HuH-7.5 (cell line): ENCODE measurements at regions not wholly inside any gene's neighbourhood (a gene's known extent, or its start where the extent isn't known, plus 50 kb on each side); places are given as distances from the start of the nearest gene placed in this dataset.

Experiments used
- DNase-seq: peaks from one replicate; pipeline ENCODE4 v3.0.0; 2011; ENCODE audit warnings: low spot score

DNA sequence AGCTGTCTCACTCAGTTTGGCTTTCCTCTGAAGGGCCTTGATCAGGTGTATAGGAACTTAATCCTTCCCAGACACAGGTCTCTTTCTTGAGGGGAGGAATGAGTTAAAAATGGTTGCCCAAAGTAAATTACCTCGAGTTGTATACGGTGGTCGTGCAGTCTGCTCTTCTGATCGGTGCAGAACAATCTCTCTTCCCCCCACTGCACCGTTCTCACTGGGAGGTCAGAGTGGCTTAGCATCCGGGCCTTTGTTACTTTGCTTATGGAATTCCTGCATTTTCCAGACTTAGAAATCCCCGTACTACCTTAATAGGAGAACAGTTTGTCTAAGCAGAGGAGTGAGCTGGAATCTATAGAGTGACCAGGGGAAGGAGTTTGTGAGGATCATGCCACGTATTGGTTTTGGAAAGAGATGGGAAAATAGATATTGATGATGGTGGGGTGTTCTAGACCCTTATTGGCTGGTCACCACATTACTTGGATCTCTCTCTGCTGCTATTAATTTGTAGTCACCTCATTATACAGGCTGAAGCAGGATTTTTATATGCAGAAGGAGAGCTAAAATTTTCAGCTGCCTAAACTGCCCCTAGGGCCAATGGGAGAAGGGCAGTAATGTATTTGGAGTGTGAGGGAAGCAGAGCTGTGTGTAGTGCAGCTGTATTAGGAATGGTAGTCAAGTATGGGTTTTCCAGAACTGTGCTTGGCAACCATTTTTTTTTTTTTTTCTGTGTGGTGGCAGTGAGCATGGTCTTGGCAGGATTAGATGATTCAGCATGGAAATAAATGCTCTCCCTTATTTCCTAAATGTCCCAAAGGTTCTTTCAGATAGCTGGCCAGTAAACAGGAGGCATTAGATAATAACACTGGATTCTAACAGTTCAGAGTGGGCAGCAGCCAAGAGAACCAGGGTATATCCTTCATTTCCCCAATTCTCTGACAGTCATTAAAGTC is 81.5 kb downstream of the NDUFS5 start:
- DNase-seq, result no peak

DNA sequence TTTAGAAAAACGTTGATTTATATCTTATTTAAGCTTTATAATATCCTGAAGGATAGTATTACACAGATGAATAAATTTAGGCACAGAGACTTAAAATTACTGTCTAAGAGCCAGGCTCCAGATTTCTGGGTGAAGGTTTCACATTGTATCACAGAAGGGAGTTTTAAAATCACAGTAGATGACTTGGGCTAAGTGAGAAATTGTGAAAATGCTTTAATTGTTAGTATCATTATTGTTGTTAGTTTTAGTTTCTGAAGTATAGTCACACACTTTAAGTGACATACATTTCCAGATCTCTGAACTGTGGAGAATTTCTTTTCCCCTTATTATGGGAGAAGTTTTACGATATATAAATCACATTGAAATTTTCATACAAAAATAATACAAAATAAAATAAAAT is 83.5 kb downstream of the NDUFS5 start:
- DNase-seq, result no peak

DNA sequence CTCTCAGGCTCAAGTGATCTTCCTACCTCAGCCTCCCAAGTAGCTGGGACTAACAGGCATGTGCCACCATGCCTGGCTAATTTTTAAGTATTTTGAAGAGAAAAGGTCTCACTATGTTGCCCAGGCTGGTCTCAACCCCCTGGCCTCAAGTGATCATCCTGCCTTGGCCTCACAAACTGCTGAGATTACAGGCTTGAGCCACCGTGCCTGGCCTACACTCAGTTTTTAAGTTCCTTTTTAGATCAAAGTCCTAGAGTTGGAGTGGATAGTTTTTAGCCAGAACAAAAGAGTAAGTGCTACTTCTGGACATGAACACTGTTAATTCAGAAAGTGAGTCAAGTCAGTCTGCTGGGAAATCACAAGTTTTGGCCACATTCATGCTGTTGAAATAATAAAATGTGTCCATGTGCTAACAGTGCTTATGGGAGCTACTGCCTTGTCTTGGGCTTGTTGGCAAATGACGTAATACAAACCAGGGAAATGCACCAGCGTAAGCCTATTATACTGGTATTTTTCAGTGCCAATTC is 84.2 kb downstream of the NDUFS5 start:
- DNase-seq, result no peak

DNA sequence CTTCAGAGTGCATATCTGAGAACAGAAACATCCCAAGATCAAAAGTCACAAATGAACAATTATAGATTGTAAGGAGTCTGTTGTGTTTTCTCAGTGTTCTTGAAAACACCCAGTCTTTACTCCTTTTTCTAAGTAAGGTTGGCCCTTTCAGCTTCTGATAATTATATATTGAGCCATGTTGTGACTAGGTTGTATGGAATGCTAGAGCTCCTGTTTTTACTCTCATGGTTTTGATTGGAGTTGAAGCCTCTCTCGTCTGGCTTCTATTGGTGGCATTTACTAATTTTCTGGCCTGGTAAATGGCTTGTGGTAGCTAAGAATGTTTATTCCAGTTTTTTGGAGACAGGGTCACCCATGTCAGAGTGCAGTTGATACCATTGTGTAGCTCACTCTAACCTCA is 84.7 kb downstream of the NDUFS5 start:
- no peak for DNase-seq

DNA sequence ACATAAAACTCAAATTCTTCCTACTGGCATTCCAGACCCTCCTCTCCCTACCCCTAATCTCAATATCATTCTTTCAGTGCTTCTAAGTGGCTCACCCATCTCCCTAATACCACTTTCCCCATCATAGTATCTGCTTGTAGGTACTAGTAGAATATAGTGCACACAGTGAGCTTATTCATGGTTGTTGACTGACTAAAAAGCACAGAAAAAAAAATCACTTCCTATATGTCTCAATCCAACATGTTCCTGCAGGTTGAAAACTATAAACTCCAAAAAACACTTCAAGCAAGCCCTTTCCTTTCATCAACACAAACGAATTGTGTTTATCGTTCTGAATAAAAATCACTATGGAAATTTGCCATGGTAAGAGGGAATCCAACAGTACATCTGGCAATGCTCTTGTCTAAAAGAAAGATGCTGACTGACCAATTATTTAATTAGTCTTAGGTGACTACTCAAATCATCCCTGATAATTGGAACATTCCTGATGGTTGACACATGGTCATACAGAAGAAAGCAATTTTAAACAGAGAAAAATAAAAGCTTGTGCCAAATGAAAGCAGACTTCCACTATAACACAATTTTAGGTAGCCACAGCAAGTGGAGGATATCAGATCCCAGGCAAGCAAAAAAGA is 87.1 kb downstream of the NDUFS5 start:
- no peak for DNase-seq

DNA sequence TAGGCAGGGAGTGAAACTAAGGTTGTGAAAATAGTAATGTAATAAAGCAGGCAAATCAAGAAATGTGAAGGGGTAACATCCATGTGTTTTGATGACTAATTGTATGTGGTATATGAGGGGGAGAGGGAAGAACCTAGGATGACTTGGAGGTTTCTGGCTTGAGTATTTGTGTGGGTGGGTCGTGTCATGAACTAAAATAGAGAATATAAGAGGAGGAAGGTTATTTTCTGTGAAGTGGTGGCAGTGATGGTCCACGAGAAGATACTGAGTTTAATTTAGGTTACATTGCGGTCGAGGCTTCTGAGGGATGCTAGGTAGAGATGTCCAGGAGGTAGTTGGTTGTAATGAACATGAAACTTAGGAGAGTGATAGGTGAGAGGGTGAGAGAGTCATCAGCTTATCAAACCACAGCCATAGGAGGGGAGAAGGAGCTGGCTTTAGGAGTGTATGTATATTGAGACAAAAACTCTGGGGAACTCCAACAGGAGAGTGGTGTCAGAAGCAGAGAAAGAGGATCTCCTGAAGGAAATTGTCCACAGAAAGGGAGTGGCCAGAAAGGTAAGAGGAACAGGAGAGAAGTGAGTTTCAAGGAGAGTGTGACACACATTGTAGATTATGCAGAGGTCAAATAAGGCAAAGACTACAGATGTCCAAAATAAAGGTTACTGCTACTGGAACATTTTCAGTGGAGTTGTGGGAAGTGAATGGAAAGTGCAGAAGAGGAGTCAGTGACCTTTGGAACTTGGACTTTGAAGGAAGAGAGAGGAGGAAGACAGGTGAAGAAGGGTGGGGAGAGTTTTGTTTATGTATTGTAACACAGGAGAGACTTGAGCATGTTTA is 89.0 kb upstream of the MACF1 start:
- no peak for DNase-seq

DNA sequence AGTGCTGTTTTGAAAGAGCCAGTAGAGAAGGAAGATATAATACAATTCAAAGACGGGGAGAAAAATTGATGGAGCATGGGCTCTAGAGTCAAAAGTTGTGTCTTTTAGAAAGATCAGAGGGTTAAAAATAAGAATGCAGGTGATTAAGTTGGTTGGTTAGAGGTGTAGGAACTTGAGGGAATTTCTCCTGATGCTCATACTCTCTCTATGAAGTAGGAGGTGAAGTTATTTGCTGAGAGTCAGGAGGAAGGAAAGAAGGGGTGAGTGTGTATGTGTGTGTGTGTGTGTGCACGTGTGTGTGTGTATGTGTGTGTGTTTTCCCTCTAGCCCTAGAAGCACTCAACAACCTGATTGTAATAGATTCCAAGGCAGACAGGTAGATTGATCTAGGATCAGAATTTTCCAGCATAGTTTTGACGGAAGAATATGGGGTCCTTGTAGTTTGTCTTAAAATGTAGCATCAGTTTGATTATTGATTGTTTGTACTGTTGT is 88.3 kb upstream of the MACF1 start:
- no peak for DNase-seq

DNA sequence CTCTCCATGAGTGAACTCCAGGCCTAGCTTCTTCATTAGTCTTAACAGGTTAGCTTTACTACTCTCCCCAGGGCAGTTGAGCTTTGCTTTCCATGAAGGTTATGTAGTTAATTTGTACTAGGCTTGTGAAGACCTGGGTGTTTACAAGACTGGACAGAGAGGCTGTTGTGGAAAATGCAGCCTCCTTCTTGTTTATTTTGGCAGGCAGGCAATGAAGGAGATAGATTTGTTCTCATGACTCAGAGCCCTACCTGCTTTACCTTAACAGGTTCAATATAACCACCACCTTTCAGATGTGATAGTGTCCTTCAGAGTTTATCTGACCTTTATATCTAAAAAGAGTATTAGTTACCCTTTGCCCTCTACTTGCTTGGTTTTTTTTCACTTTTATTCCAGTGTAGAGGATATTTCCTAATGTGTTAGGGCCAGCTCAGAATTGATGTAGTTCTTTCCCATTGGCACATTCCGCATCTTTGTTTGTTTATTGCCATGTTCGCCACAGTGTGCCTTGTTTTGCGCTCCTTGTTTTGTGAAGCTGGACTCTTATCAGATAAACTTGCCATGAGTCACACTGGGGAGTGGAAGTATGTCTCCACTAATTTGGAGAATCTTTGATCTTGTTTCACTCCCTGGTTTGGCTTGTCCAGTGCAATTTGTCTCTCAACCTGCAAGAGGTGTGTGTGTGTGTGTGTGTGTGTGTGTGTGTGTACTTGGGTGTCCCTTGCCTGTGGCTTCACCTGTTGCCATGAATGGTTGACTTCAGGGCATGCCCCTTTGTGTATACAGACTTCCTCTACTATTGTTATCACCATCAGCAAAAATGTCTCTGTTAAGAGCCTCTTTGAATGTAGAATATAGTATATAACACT is 87.4 kb upstream of the MACF1 start:
- no peak for DNase-seq

DNA sequence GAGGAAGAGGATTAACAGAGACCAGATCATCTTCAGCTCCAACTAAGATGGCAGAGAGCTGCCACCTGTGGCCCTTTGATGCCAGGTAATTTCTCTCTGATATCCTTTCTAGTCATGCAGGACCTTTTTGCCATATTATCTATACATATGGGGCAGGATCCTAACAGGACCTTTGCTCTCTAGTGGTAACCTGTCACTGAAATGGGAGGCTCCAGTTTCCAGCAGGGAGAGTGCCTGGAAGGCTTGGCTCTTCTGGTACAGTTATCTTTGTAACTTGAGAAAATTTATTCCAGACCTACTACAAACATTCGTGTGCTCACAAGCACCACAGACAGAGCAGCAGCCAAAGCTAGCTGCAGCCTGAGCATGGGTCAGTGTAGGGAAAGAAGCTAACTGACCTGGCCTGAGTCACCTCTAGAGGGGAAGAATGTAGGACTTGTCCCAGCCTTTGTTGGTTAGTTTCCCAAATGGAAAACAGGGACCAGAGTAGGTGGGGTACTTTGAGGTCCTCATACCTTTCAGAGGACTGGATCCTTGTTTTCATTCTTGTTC is 86.5 kb upstream of the MACF1 start:
- no peak for DNase-seq

DNA sequence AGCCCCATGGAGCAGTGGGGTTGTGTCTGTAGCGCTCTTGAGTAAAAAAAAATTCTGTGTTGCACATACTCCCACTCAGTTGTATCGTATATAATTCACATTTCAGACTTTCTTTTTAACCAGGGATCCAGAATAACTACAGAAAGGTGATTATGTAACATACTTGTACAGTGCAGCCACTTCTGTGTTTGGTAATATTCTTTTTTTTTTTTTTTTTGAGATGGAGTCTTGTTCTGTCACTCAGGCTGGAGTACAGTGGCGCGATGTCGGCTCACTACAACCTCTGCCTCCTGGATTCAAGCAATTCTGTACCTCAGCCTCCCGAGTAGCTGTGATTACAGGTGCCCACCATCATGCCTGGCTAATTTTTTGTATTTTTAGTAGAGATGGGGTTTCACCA is 82.4 kb upstream of the MACF1 start:
- no peak for DNase-seq

DNA sequence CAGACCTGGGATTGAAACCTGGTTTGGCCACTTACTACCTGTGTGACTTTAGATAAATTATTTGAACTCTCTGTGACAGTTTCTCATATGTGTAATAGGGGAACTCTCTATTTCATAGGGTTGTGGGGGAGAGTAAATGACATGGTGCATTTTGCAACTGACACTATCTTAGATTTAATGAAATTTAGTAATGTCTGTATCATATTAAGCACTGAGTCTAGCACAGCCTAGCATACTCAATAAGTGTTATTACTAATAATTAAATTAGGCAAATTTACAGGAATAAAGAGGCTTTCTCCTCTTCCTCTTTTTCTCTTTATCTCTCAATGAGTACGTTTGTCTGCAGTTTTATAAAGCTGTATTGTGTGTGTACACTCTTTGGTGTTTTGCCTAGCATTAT is 80.2 kb upstream of the MACF1 start:
- DNase-seq, result no peak

DNA sequence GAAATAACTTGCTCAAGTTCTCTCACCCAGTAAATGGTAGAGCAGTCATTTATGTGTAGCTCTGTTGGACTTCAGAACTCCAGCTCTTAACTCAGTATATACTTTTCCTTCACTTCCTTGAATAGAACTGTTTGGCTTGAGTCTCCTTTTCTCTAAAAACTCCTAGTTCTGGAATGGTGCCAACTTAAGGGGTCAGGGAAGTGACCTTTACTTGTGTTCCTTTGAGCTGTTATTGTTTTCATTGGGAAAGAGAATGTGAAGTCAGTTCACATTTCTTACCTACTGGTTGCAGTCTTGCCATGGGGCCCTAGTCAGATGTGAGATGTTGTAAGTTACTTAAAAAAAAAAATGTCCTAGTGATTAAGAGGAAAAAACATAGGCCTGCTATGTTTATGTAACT is 77.0 kb upstream of the MACF1 start:
- DNase-seq, result no peak

DNA sequence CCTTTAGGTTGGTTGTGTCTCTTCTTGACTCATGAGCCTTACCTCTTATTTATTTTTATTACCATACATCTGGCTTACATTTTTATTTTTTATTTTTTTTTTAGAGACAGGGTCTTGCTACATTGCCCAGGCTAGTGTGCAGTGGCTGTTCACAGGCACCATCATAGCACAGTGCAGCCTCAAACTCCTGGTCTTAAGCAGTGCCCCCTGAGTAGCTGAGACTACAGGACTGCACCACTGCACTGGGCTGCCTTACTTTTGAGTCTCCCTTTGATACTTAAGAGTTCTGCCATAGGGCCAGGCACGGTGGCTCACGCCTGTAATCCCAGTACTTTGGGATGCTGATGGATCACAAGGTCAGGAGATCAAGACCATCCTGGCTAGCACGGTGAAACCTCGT is 76.4 kb upstream of the MACF1 start:
- DNase-seq, result no peak

DNA sequence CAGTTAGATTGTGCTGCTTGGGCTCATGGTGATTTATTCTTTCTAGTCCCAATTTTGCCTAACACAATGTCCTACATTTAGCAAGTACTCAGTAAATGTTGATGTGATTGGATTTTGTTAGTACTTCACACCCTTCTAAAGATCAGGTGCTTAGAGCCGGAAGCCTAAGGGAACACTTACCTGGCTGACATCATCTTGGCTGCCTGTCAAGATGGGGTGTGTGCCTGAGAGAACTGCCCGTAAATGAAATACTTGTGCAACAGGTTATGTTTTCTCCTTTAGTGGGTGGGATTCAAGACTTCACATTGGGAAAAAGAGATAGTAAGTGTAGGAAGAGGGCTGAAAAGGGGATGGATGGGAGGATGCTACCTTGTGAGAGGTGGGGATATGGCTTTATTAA is 75.5 kb upstream of the MACF1 start:
- DNase-seq, result no peak

DNA sequence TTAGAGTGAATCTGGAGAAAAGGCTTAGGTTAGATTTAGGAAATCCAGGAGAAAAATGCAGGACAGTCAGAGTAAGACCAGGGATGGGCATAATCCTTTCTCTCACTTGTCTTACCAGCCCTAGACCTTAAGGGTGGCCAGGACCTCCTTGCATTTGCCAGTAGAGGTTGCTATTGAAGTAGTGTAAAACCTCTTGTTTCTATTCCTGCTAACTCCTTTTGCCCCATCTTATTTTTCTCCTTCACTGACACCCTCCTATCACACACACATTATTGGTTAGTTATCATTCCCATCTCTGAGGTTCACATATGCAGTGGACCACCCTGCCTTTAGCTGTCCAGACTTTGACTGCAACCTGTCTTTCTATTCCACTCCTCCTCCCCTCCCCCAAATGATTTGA is 75.0 kb upstream of the MACF1 start:
- no peak for DNase-seq

DNA sequence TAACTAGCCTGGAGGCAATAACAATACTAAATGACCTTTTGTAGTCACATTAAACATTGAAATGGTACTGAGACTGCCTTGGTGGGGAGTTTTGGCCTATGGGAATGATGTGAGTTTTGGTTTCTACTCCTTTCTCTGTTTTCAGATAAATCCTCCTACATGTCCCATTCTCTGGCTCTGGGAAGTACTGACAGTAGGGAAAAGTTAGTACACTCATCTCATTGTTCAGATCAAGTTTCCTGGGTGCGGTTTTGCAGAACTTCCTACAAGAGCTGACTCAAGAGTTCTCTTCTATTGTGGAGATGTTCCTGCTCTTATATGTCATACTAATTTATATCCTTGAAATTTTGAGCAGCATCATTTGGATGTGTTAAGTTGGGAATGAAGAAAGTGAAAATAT is 74.2 kb upstream of the MACF1 start:
- no peak for DNase-seq

DNA sequence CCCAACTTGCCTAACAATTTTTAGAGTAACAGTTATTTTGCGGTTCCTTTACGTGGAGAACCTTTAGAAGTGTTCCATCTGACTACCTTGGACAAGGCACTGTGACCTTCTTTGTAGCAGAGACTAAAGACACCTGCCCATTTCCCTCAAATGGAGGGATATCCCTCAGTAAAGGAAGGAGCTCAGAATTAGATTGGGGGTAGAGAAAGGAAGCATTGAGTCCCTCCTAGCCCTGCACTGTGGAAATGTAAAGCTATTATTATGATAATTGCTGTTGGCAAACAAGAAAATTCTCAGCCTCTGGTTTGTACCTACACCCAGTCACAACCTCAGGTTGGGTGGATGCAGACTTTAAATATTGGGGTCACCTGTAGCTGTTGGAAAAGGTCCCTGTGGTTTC is 72.6 kb upstream of the MACF1 start:
- no peak for DNase-seq

DNA sequence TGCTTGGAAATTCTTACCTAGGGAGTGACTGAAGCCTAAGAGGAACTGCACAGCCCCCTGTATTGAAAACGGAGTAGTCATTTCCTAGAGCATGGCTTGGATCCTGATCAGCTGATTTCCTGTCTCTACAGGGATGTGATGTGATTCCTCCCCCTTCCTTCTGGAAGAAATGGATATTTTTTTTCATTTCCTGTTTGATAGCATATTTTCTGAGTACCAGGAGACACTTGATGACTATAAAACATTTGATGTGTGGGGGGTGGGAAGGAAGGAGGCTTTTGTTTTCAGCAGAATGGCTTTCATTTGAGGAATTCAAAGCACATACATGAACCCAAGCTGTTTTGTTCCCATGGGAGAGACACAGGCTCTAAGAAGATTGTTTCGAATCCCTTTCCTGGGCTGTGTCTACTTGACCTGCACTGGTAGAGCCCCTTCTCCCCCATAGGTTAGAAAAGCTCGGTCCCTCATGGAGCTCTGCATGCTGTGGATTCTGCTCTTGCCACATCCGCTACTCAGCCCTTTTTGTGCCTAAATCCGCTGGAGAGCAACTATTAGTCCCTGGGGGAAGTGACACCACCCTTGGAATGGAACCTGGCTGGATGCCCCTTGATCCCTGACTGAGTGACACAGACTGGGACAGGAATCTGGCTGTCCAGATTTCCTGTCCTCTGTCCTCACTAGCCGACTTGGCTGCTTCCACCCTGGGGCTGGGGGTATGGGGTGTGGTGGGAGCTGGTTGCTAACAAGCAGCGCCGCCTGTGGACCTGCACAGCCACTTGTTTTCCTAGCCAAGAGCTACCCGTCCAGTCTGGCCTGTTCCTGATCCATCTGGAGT is 71.8 kb upstream of the MACF1 start:
- peak; percentile 33 for DNase-seq

DNA sequence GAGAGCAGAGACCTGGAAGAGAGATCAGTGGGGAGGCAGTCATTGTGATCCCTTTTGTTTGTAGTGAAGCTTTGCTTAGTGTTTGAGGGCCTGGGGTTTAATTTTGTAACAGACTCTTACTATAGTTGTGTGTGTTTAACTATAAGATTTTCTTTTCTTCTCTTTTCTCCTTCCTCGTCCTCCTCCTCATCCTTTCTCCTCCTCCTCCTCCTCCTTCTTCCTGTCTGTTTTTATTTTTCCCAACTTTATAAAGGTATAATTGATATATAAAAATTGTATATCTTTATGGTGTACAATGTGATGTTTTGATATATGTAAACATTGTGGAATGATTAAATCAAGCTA is 71.2 kb upstream of the MACF1 start:
- DNase-seq, result no peak

DNA sequence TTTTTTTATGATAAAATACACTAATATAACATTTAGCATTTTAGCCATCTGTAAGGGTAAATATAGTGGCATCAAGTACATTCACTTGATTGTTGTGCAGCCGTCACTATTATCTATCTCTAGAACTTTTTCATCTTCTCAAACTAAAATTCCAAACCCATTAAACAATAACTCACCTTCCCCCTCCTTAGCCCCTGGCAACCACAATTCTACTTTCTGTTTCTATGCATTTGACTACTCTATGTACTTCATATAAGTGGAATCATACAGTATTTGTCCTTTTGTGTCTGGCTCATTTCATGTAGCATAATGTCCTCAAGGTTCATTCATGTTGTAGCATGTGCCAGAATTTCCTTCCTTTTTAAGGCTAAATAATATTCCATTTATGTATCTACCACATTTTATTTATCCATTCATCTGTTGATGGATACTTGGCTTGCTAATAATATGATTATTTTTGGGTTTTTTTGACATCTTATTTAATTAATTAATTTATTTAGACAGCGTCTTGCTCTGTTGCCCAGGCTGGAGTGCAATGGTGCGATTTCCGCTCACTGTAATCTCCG is 69.6 kb upstream of the MACF1 start:
- DNase-seq, result no peak
